ENCODE measurements at regions not wholly inside any gene's neighbourhood (a gene's known extent, or its start where the extent isn't known, plus 50 kb on each side); places are given as distances from the start of the nearest gene placed in this dataset.
"Not testable (repeated sequence)": the region's sequence is repeated elsewhere in the genome, so short reads cannot be mapped to it uniquely, and the experiment has no call there.

- DNase-seq (ENCODE audit: low spot score in 2 of 2) = no peak
- FAIRE-seq = no peak
Measured at GRCh38 chr3:105974381-105974780, 105.6 kb upstream of the CBLB start.

- FAIRE-seq (no peak), DNase-seq (ENCODE audit: low spot score in 2 of 2) (no peak)
Measured at GRCh38 chr3:105976196-105976595, 107.4 kb upstream of the CBLB start.

GRCh38 chr3:105979961-105980360 is 111.1 kb upstream of the CBLB start:
- no peak for FAIRE-seq
- no peak for DNase-seq (ENCODE audit: low spot score in 2 of 2)

- FAIRE-seq = no peak
Measured at GRCh38 chr3:105982207-105982606, 113.4 kb upstream of the CBLB start.

GRCh38 chr3:105984837-105985236 is 116.0 kb upstream of the CBLB start:
- no peak for DNase-seq (ENCODE audit: low spot score in 2 of 2)
- FAIRE-seq = no peak

More at GRCh38 chr3:105982207-105982606, 113.4 kb upstream of the CBLB start:
- DNase-seq (ENCODE audit: low spot score in 2 of 2) = no peak

GRCh38 chr3:105986343-105986742 is 117.5 kb upstream of the CBLB start:
- DNase-seq (ENCODE audit: low spot score in 2 of 2); FAIRE-seq: not testable (repeated sequence)

- no peak for DNase-seq (ENCODE audit: low spot score in 2 of 2)
- FAIRE-seq = no peak
Measured at GRCh38 chr3:105987809-105988208, 119.0 kb upstream of the CBLB start.

- no peak for DNase-seq (ENCODE audit: low spot score in 2 of 2)
- FAIRE-seq = no peak
Measured at GRCh38 chr3:105988540-105989212, 119.9 kb upstream of the CBLB start.

- no peak for DNase-seq (ENCODE audit: low spot score in 2 of 2)
- FAIRE-seq = no peak
Measured at GRCh38 chr3:105996781-105997180, 128.0 kb upstream of the CBLB start.

GRCh38 chr3:105997466-105997799 is 128.6 kb upstream of the CBLB start:
- no peak for DNase-seq (ENCODE audit: low spot score in 2 of 2)
- FAIRE-seq = no peak

GRCh38 chr3:105997800-105998526 is 129.2 kb upstream of the CBLB start:
- no peak for DNase-seq (ENCODE audit: low spot score in 2 of 2)
- no peak for FAIRE-seq

- FAIRE-seq (no peak), DNase-seq (ENCODE audit: low spot score in 2 of 2) (no peak)
Measured at GRCh38 chr3:105999856-106000255, 131.0 kb upstream of the CBLB start.

GRCh38 chr3:106001923-106002322 is 133.1 kb upstream of the CBLB start:
- DNase-seq (ENCODE audit: low spot score in 2 of 2) (no peak), FAIRE-seq (no peak)

- DNase-seq (ENCODE audit: low spot score in 2 of 2) = no peak
- no peak for FAIRE-seq
Measured at GRCh38 chr3:106004137-106004681, 135.4 kb upstream of the CBLB start.

- DNase-seq (ENCODE audit: low spot score in 2 of 2) (no peak), FAIRE-seq (no peak)
Measured at GRCh38 chr3:106004826-106005225, 136.0 kb upstream of the CBLB start.

GRCh38 chr3:106006001-106006400 is 137.2 kb upstream of the CBLB start:
- DNase-seq (ENCODE audit: low spot score in 2 of 2) = no peak
- FAIRE-seq = no peak

GRCh38 chr3:106006571-106006970 is 137.8 kb upstream of the CBLB start:
- FAIRE-seq (no peak), DNase-seq (ENCODE audit: low spot score in 2 of 2) (no peak)

GRCh38 chr3:106007512-106007911 is 138.7 kb upstream of the CBLB start:
- no peak for FAIRE-seq

GRCh38 chr3:106008766-106009165 is 140.0 kb upstream of the CBLB start:
- no peak for DNase-seq (ENCODE audit: low spot score in 2 of 2)
- no peak for FAIRE-seq

More at GRCh38 chr3:106007512-106007911, 138.7 kb upstream of the CBLB start:
- no peak for DNase-seq (ENCODE audit: low spot score in 2 of 2)

GRCh38 chr3:106010829-106011228 is 142.0 kb upstream of the CBLB start:
- FAIRE-seq = no peak
- no peak for DNase-seq (ENCODE audit: low spot score in 2 of 2)

- DNase-seq (ENCODE audit: low spot score in 2 of 2) (no peak), FAIRE-seq (no peak)
Measured at GRCh38 chr3:106013971-106014370, 145.2 kb upstream of the CBLB start.

GRCh38 chr3:106014518-106014917 is 145.7 kb upstream of the CBLB start:
- FAIRE-seq (no peak), DNase-seq (ENCODE audit: low spot score in 2 of 2) (no peak)

Data from frontal cortex (tissue), 3 donors.